Fibroblast of pulmonary artery (primary cell): ENCODE measurements at regions not wholly inside any gene's neighbourhood (a gene's known extent, or its start where the extent isn't known, plus 50 kb on each side); places are given as distances from the start of the nearest gene placed in this dataset.
A peak's percentile ranks its signal among the peaks of the same experiment; 100 is the strongest.
"Not testable (repeated sequence)": the region's sequence is repeated elsewhere in the genome, so short reads cannot be mapped to it uniquely, and the experiment has no call there.

Experiments
- DNase-seq: peaks from one replicate; pipeline ENCODE4 v3.0.0-alpha.2; 2010; ENCODE audit warnings: low read depth
- H3K4me3 ChIP-seq: replicated peaks from 2 replicates; pipeline ENCODE4 v1.5.1; 2011; ENCODE audit warnings: low read depth, mild to moderate bottlenecking, control low read depth, low read length, moderate library complexity
- CTCF ChIP-seq: IDR thresholded peaks from 2 replicates; pipeline ENCODE4 v1.5.1; 2011; ENCODE audit warnings: mild to moderate bottlenecking, control low read depth, low read length, inconsistent platforms; ENCODE audit errors: missing control alignments

- DNase-seq = no peak
- TF ChIP-seq CTCF = no peak
- H3K4me3 ChIP-seq = no peak overlapping the region
These were observed 235.7 kb downstream of the NKX6-1 start for GRCh38 chr4:84263415-84263814.

- H3K4me3 ChIP-seq = no peak overlapping the region
- DNase-seq = no peak
- TF ChIP-seq CTCF = no peak
These were observed 238.6 kb downstream of the NKX6-1 start for GRCh38 chr4:84260495-84260894.

GRCh38 chr4:84258905-84259830 is 239.9 kb downstream of the NKX6-1 start:
- DNase-seq = peak; percentile 34
- H3K4me3 ChIP-seq = no peak overlapping the region
- peak; percentile 67 for TF ChIP-seq CTCF

GRCh38 chr4:84254537-84254936 is 244.6 kb downstream of the NKX6-1 start:
- TF ChIP-seq CTCF = no peak
- DNase-seq = no peak
- H3K4me3 ChIP-seq = no peak overlapping the region

- TF ChIP-seq CTCF = no peak
- DNase-seq = no peak
- H3K4me3 ChIP-seq = no peak overlapping the region
These were observed 249.6 kb downstream of the NKX6-1 start for GRCh38 chr4:84249521-84249920.

GRCh38 chr4:84245042-84245441 is 254.1 kb downstream of the NKX6-1 start:
- H3K4me3 ChIP-seq, DNase-seq: not testable (repeated sequence)

- not testable (repeated sequence) for H3K4me3 ChIP-seq, DNase-seq
These were observed 254.7 kb downstream of the NKX6-1 start for GRCh38 chr4:84244346-84244801.

GRCh38 chr4:84243685-84244084 is 255.4 kb downstream of the NKX6-1 start:
- TF ChIP-seq CTCF = no peak
- DNase-seq = no peak
- H3K4me3 ChIP-seq = no peak overlapping the region
